HG03045 (cell line): ENCODE measurements at regions not wholly inside any gene's neighbourhood (a gene's known extent, or its start where the extent isn't known, plus 50 kb on each side); places are given as distances from the start of the nearest gene placed in this dataset.
"Not testable (repeated sequence)": the region's sequence is repeated elsewhere in the genome, so short reads cannot be mapped to it uniquely, and the experiment has no call there.

Experiments
- ATAC-seq: cut with Tn5 transposase; IDR thresholded peaks from one replicate; pipeline ENCODE4 v1.9.1; 2021; ENCODE audit warnings: mild to moderate bottlenecking, moderate library complexity; ENCODE audit not compliant: unreplicated experiment

GRCh38 chr7:82625377-82625776 lies 181.8 kb upstream of the CACNA2D1 start:
- no peak for ATAC-seq

GRCh38 chr7:82624965-82625364 lies 181.4 kb upstream of the CACNA2D1 start:
- ATAC-seq = no peak

GRCh38 chr7:82624337-82624736 lies 180.8 kb upstream of the CACNA2D1 start:
- ATAC-seq = no peak

- ATAC-seq = no peak
Observed at GRCh38 chr7:82623812-82624211, 180.2 kb upstream of the CACNA2D1 start.

- no peak for ATAC-seq
Observed at GRCh38 chr7:82617156-82617555, 173.6 kb upstream of the CACNA2D1 start.

- no peak for ATAC-seq
Observed at GRCh38 chr7:82616059-82616728, 172.6 kb upstream of the CACNA2D1 start.

GRCh38 chr7:82615527-82615926 lies 171.9 kb upstream of the CACNA2D1 start:
- peak; percentile 72 for ATAC-seq

GRCh38 chr7:82609746-82610145 lies 166.2 kb upstream of the CACNA2D1 start:
- no peak for ATAC-seq

- ATAC-seq = no peak
Observed at GRCh38 chr7:82605247-82605864, 161.8 kb upstream of the CACNA2D1 start.

- ATAC-seq = no peak
Observed at GRCh38 chr7:82602066-82602465, 158.5 kb upstream of the CACNA2D1 start.

- ATAC-seq = no peak
Observed at GRCh38 chr7:82600531-82600930, 157.0 kb upstream of the CACNA2D1 start.

- ATAC-seq = no peak
Observed at GRCh38 chr7:82599895-82600294, 156.3 kb upstream of the CACNA2D1 start.

- no peak for ATAC-seq
Observed at GRCh38 chr7:82598958-82599357, 155.4 kb upstream of the CACNA2D1 start.

- not testable (repeated sequence) for ATAC-seq
Observed at GRCh38 chr7:82595795-82596194, 152.2 kb upstream of the CACNA2D1 start.

GRCh38 chr7:82595176-82595575 lies 151.6 kb upstream of the CACNA2D1 start:
- no peak for ATAC-seq

GRCh38 chr7:82594665-82595064 lies 151.1 kb upstream of the CACNA2D1 start:
- no peak for ATAC-seq

GRCh38 chr7:82593780-82594179 lies 150.2 kb upstream of the CACNA2D1 start:
- no peak for ATAC-seq

GRCh38 chr7:82592416-82592815 lies 148.8 kb upstream of the CACNA2D1 start:
- no peak for ATAC-seq

GRCh38 chr7:82579047-82579446 lies 135.5 kb upstream of the CACNA2D1 start:
- no peak for ATAC-seq

- ATAC-seq = no peak
Observed at GRCh38 chr7:82578430-82578829, 134.9 kb upstream of the CACNA2D1 start.

GRCh38 chr7:82572195-82572880 lies 128.8 kb upstream of the CACNA2D1 start:
- peak; percentile 88 for ATAC-seq

- ATAC-seq = not testable (repeated sequence)
Observed at GRCh38 chr7:82571047-82571446, 127.5 kb upstream of the CACNA2D1 start.
